Dermis blood vessel endothelial cell (primary cell): ENCODE measurements at regions not wholly inside any gene's neighbourhood (a gene's known extent, or its start where the extent isn't known, plus 50 kb on each side); places are given as distances from the start of the nearest gene placed in this dataset.
"Not testable (repeated sequence)": the region's sequence is repeated elsewhere in the genome, so short reads cannot be mapped to it uniquely, and the experiment has no call there.

ENCODE experiments used
- DNase-seq: peaks from one replicate; pipeline ENCODE4 v3.0.0; 2010

DNA sequence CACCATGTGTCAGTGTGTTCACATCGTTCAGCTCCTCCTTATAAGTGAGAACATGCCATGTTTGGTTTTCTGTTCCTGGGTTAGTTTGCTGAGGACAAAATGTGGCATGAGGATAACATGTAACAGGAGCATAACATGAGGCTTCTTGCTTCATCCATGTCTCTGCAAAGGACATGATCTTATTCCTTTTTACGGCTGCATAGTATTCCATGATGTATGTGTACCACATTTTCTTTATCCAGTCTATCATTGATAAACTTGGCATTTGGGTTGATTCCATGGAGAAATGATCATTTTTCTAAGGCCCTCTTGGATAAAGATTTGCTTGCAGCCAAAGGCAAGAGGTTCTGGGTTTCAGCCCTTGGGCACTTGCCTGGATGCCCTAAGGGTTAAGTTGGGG lies 128.5 kb upstream of the ZEB1 start:
- DNase-seq = no peak

DNA sequence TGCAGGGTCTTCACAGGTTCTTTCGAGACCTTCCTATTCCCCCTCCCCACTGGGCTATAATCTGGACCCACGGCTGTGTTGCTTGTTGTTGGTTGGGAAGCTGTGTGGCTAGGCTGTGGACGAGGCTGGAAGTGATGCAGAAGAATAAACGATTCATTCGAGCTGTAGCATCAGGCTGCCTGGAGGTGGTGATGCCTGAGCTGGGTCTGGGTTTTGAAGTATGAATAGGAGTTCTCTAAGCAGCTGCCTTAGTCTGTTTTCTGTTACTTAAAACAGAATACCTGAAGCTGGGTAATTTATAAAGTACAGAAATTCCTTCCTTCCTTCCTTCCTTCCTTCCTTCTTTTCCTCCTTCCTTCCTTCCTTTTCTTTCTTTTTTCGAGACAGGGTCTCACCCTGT lies 126.5 kb upstream of the ZEB1 start:
- DNase-seq = no peak

DNA sequence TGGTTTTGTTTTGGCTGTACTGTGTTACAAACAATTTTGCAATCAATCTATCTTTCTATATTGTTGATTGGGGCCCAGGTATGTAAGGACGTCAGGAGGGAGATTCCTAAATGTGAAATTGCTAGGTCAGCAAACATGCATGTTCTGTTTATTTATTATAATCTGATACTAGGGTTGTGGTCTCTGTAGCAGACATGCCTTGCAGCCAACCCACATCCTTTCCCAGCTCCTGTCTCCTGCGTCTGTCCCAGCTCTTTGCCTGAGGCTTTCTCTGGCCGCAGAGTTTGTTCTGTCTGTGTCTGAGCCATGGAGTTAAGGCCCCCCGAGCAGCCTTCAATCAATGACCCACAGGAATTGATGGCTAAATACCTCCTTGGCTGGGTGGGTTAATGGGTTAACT lies 124.0 kb upstream of the ZEB1 start:
- DNase-seq = no peak

DNA sequence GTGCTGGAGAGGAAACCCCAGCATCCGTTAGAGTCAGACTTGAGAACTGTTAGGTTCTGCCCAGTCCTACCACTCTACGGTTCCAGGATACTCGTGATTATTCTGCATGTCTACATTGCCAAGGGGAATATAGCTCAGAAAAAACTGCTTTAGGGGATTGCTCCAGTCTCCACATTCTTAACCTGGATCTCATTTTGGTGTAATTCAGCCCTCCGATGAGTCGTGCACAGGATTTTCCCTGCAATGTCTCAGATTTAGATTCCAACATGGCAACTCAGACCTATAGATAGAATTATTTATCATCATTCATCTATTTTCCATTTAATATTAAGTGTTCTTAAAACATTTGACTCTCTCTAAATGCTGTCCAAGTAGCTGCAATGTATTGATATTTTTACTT lies 121.1 kb upstream of the ZEB1 start:
- DNase-seq = no peak

DNA sequence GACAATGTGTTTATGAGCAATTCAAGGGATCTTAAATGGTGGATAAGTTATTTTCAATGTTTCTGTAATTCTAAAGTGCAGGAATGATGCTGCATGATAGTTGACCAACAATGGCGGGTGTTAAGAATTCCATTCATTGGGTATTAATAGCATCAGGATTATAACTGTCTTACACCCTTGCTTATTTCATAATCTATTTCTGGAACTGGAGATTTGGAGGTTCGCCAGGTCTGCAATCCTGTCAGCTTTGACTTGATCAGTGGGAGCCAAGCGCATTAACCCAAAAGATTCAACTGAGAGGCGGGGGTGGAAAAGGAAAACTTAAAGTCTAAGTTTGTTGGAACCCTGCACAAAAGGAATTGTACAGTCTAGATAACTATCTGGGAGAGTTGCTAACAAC lies 114.9 kb upstream of the ZEB1 start:
- peak; percentile 3 for DNase-seq

DNA sequence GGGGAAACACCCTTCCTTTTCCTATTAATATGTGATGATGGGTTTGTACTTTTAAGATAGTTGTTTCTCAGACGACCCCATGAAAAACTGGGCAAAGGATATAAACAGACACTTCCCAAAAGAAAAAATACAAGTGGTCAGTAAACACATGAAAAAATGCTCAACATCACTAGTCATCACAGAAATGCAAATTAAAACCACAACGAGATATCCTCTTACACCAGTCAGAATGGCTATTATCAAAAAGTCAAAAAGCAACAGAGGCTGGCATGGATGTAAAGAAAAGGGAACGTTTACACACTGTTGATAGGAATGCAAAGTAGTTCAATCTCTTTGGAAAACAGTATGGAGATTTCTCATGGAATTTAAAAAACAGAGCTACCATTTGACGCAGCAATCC lies 111.4 kb upstream of the ZEB1 start:
- DNase-seq = no peak

DNA sequence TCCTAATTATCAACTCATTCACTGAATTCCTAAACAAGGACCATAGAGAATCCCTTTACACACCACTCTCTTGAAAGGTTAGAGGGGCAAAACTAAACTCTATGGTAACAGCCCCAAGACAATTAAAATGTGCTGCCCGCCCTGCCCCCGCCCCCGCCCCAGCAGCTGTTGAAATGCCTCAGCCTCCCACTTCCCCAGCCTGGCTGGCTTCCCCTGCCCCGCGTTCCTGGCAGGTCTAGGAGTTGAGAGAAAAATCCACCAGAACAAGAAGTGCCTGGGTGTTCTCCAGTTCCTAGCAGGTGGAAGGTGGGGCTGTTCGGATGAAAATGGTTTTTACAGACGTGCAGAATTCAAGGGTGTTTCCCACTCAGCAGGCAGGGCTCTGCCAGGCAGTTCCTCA lies 109.5 kb upstream of the ZEB1 start:
- no peak for DNase-seq

DNA sequence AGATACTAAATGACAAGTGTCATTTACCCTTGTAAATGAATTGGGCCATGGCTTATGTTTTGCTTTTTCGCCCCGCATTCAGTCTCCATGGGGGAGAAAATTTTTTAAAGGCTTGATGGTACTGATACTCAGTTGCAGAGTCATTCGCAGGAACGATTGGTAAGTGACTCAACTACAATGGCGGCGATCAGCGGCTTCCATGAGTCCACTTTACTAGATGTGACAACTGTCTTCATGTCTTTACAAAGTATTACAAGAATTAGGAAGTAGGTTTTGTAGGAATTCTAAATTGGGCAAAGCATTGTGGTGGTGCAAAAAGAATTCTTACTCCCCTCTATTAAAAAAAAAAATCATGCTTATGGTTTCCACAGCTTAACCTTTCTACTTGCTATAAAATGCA lies 108.8 kb upstream of the ZEB1 start:
- no peak for DNase-seq

DNA sequence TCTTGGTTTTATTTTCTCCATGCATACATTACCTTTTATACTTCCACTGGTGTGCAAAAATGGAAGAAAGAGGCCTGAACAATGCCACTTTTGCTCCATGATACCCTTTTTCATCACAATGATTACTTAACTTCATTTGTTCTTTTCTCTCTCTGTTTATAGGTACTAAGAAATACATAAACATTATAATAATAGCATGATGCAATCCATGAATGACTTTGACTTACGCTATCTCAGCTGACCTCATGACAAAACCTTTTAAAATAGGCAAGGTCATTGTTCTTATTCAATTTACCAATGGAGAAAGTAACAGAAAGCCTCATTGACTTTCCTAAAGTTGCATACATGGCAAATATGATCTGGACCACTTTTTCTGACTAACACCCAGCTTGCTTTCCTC lies 105.1 kb upstream of the ZEB1 start:
- no peak for DNase-seq

DNA sequence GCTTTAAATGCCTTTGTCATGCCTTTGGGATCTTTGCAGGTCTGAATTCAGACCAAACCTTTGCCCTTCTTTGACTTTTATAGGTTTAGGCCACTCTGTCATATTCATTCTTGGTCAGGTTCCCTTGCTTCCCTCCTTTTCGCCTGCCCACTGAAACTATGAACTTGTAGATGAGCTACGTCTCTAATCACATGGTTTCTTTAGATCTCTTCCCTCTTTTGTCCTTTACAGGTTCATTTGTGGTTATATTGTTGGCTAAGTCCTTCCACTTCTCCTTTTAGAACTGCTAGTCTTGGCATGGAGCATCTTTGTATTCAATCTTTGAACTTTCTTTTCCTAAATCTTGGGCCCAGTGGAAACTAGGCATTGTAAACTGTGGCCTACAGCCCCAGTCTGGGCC lies 104.0 kb upstream of the ZEB1 start:
- no peak for DNase-seq

DNA sequence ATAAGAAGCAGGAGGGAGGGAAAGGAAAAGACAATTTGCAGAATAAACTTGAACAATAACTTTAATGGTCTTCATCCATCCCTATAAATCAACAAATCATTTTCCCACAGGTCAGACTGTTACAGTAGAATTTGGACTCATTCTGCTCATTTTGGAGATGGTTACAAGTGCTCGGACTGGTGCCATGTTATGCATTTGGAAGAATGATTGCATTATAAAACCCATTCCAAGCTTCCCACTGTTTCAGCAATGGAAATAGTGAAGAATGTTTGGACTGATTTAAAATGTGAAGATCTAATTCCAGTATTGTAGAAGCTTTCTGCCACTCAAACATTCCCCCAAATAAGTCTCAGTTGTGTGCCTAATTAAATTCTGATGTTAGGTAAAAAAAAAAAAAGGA lies 99.7 kb upstream of the ZEB1 start:
- DNase-seq = no peak

DNA sequence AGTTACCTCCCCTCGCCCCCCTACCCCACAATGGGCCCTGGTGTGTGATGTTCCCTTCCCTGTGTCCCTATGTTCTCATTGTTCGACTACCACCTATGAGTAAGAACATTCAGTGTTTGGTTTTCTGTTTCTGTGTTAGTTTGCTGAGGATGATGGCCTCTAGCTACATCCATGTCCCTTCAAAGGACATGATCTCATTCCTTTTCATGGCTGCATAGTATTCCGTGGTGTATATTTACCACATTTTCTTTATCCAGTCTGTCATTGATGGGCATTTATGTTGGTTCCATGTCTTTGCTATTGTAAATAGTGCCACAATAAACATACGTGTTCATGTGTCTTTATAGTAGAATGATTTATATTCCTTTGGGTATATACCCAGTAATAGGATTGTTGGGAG lies 90.2 kb upstream of the ZEB1 start:
- not testable (repeated sequence) for DNase-seq

DNA sequence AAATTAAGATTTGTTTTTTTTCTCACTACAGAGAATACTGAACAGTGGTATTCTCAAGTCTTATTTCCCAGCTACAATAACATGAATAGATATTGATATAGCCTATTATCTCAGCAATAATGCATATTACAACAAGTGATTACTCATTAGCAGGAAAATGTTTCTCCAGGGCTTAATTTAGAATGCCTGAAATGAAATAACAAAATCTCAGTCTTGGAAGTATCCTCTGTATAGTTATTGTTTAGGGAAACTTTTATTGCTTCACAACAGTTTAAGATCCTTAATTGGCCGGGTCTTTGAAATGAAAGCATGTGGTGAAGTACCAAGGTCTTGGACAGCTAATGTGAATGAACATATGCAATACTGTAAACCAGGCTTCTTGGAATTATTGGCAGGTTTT lies 79.1 kb upstream of the ZEB1 start:
- DNase-seq = no peak

DNA sequence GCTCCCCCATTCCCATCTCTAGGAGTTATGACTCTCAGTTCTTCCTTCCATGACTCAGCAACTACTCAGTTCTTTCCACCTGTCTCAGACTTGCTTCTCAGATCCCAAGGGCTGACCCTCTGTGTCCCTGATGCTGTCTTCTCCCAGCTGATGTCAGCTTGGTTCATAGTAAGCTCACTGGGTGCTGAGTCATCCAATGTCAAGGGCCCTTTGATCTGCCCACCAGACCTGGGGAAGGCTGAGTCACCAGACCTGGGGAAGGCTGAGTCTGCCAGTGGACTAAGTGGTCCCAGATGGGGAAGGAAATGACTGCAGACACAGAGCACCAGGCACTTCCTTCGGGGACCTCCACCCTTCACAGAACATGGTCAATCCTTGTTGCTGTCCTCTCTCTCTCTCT lies 76.1 kb upstream of the ZEB1 start:
- peak; percentile 93 for DNase-seq

DNA sequence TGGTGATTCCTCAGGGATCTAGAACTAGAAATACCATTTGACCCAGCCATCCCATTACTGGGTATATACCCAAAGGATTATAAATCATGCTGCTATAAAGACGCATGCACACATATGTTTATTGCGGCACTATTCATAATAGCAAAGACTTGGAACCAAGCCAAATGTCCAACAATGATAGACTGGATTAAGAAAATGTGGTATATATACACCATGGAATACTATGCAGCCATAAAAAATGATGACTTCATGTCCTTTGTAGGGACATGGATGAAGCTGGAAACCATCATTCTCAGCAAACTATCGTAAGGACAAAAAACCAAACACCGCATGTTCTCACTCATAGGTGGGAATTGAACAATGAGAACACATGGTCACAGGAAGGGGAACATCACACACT lies 67.9 kb upstream of the ZEB1 start:
- DNase-seq = not testable (repeated sequence)

DNA sequence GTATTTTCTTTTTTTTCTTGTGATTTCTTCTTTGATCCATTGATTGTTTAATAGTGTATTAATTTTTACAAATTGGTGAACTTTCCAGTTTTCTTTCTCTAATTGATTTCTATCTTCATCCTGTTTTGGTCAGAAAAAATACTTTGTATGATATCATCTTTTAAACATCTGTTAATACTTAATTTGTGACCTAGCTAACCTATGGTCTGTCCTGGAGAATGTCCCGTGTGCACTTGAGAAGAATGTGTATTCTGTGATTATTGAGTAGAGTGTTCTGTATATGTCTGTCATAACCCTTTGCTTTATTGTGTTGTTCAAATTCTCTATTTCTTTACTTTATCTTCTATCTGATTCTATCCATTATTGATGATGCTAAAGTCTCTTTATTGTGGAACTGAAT lies 65.8 kb upstream of the ZEB1 start:
- no peak for DNase-seq

DNA sequence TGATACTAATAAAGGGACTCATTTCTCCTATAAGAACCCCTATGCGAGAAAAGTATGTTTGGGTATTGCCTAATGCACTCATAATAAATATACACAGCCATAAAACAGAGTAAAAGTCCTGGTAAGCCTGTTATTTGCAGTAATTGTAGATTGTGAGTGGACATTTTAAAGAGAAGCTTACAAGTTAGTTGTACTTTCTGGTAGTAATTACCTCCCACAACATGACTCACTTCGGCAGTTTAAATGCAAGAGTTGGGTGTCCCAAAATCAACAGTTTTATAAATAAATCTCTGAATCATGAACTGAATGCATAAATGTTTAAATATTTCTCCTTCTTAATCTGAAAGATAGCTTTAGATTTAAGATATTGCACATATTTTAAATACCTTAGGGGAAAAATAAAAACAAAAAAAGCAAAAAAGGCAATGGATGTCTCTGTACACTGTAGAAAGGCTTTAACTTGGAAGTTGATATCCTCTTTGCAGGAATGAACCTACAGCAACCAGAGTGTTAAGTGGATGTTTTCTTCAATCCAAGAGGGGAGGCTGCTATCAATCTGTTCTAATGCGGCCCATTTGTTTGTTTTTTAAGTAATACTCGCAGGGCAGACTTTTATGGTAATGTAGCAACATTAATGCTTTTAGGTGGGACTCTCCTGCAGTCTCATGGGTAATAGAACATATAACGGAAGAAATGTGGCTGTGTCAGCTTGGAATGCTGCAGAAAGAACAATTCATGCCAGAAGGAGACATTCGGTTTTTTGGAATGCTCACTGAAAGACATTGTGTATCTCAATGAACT lies 57.3 kb upstream of the ZEB1 start:
- no peak for DNase-seq

DNA sequence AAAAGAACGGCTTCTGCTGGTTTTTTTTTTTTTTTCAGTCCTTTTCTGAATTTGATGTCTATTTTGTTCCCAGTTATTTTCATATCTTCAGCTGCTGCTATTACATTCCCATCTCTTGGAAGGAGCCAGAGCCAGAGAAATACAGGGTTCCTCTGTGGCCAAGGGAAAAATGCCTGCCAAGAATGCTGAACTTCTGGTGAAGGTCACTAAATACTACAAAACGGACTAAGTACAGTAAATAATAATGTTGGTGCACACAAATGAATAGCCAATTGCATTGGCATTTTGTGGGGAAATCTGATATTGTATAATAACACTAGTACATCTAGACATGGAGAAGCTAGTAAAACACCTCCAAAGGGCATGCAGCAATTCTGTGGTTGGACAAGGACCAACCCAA lies 56.3 kb upstream of the ZEB1 start:
- DNase-seq = no peak

DNA sequence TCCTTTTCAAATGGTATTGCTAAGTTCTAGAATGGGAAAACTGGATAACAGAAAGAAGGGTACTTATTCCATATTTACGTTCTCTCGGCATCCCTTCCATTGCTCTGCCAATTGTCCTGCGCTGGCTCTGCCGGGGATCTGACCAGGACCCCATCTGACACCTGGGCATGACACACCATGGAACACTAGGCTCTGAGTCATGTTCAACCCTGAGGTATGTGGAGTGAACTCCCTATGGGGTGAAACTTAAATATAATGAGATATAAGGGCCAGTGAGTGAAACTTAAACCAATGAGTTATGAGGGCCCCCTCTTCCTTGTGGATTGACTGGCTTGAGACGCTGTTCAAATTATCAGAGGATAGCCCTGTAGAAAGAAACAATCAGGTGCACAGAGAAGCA lies 55.1 kb upstream of the ZEB1 start:
- no peak for DNase-seq

DNA sequence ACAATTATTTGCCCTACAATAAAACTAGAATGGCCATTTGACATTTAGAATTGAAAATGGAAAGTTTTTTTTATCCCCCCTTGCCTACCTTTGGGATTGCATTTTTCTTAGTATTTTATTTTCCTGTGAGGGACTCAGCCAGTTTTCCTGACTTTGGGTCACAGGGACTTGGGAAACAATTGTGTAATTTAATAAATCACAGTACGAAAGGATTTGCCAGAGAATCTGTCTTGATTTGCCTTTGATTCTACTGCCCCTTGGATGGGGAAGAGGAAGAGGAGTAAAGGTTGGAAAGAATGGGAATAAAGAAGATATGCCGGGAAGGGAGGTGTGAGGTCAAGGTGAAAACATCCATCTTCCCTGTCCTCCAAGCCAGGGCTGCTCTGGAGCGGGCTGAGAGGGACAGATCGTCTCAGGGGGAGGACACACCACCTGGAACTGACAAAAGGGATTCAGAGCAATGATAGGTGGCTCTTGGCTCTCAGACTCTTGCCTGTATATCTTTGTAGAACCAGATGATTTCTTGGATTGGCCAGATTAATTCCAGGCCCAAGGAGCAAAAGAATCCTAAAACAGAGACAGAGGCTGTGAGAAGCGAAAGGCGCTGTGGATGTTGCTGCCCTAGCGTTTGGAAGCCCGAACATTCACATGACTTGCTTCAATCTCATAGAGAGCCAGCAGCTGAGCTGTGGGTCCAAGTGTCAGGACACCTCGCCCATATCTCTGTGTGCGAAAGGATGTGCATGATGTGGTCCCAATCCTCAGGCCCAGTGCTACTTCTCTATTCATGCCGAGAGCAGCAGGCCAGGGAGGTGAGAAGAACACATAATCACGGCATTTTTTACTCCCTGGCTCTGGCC lies 50.3 kb upstream of the ZEB1 start:
- no peak for DNase-seq
